WTC11 (cell line): ENCODE measurements at regions not wholly inside any gene's neighbourhood (a gene's known extent, or its start where the extent isn't known, plus 50 kb on each side); places are given as distances from the start of the nearest gene placed in this dataset.
"Not testable (repeated sequence)": the region's sequence is repeated elsewhere in the genome, so short reads cannot be mapped to it uniquely, and the experiment has no call there.

Experiments
- CREB1 ChIP-seq: sonication (generic); formaldehyde crosslinking; IDR thresholded peaks from 2 replicates; pipeline ENCODE4 v1.8.0; 2023; ENCODE audit warnings: mild to moderate bottlenecking, missing genetic modification reagents
- CREM ChIP-seq: sonication (generic); formaldehyde crosslinking; IDR thresholded peaks from 2 replicates; pipeline ENCODE4 v1.8.1; 2022; ENCODE audit warnings: mild to moderate bottlenecking, missing genetic modification reagents, moderate library complexity
- ELF4 ChIP-seq: sonication (generic); formaldehyde crosslinking; IDR thresholded peaks from 2 replicates; pipeline ENCODE4 v1.8.1; 2022; ENCODE audit warnings: low read depth, mild to moderate bottlenecking, moderate library complexity, missing genetic modification reagents
- FOXP1 ChIP-seq: sonication (generic); formaldehyde crosslinking; IDR thresholded peaks from 2 replicates; pipeline ENCODE4 v1.8.0; 2022; ENCODE audit warnings: missing genetic modification reagents, mild to moderate bottlenecking, moderate library complexity, borderline replicate concordance
- ZNF138 ChIP-seq: sonication (generic); formaldehyde crosslinking; conservative IDR thresholded peaks from 2 replicates; pipeline ENCODE4 v1.8.1; 2022; ENCODE audit warnings: mild to moderate bottlenecking, moderate library complexity, missing genetic modification reagents
- TF ChIP-seq, protein P1 (sequence below): fragments of 200-600 bp; IDR thresholded peaks from 2 replicates; pipeline ENCODE4 v1.8.0; 2022; ENCODE audit warnings: antibody characterized with exemption
- TF ChIP-seq, protein P2 (sequence below): sonication (generic); formaldehyde crosslinking; IDR thresholded peaks from 2 replicates; pipeline ENCODE4 v1.8.1; 2023; ENCODE audit warnings: mild to moderate bottlenecking, missing genetic modification reagents, moderate library complexity
- TF ChIP-seq, protein P3 (sequence below): sonication (generic); formaldehyde crosslinking; IDR thresholded peaks from 2 replicates; pipeline ENCODE4 v1.8.0; 2022; ENCODE audit warnings: mild to moderate bottlenecking, missing genetic modification reagents
- TF ChIP-seq, protein P4 (sequence below): sonication (generic); formaldehyde crosslinking; IDR thresholded peaks from 2 replicates; pipeline ENCODE4 v1.8.0; 2023; ENCODE audit warnings: missing genetic modification reagents

DNA sequence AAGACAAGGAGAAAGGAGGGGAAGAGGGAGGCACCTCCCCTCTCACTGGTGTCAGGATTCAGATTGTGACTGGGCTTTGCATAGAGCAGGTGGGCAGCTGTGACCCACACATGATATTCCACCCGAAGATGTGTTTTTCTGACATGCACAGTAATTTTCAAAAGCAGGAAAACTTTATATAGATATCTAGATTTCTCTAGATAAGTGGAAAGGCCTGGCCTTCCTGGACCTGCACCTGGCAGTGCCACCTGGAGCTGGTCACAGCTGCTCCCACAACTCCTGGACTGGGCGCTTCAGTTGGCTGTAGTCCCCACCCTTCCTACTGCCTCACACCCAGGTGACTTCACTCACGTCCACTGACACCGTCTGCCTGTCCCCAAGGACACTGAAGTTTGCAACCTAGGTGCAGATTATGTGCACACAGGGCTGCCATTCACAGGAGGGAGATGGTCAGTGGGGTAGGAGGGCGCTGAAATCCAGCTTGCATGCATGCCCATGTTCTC, 70.4 kb upstream of the PLGLB2 start:
- TF ChIP-seq, protein P1, sequence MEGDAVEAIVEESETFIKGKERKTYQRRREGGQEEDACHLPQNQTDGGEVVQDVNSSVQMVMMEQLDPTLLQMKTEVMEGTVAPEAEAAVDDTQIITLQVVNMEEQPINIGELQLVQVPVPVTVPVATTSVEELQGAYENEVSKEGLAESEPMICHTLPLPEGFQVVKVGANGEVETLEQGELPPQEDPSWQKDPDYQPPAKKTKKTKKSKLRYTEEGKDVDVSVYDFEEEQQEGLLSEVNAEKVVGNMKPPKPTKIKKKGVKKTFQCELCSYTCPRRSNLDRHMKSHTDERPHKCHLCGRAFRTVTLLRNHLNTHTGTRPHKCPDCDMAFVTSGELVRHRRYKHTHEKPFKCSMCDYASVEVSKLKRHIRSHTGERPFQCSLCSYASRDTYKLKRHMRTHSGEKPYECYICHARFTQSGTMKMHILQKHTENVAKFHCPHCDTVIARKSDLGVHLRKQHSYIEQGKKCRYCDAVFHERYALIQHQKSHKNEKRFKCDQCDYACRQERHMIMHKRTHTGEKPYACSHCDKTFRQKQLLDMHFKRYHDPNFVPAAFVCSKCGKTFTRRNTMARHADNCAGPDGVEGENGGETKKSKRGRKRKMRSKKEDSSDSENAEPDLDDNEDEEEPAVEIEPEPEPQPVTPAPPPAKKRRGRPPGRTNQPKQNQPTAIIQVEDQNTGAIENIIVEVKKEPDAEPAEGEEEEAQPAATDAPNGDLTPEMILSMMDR = not testable (repeated sequence)
- TF ChIP-seq FOXP1 (CRISPR knock-in tag); CREM (CRISPR knock-in tag); ELF4; CREB1 (CRISPR knock-in tag); ZNF138: not testable (repeated sequence)
- TF ChIP-seq, protein P2, sequence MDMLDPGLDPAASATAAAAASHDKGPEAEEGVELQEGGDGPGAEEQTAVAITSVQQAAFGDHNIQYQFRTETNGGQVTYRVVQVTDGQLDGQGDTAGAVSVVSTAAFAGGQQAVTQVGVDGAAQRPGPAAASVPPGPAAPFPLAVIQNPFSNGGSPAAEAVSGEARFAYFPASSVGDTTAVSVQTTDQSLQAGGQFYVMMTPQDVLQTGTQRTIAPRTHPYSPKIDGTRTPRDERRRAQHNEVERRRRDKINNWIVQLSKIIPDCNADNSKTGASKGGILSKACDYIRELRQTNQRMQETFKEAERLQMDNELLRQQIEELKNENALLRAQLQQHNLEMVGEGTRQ (CRISPR knock-in tag) = not testable (repeated sequence)
- TF ChIP-seq, protein P3, sequence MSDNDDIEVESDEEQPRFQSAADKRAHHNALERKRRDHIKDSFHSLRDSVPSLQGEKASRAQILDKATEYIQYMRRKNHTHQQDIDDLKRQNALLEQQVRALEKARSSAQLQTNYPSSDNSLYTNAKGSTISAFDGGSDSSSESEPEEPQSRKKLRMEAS (CRISPR knock-in tag) = not testable (repeated sequence)
- TF ChIP-seq, protein P4, sequence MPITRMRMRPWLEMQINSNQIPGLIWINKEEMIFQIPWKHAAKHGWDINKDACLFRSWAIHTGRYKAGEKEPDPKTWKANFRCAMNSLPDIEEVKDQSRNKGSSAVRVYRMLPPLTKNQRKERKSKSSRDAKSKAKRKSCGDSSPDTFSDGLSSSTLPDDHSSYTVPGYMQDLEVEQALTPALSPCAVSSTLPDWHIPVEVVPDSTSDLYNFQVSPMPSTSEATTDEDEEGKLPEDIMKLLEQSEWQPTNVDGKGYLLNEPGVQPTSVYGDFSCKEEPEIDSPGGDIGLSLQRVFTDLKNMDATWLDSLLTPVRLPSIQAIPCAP (CRISPR knock-in tag) = not testable (repeated sequence)
